ENCODE measurements at regions not wholly inside any gene's neighbourhood (a gene's known extent, or its start where the extent isn't known, plus 50 kb on each side); places are given as distances from the start of the nearest gene placed in this dataset.

DNA sequence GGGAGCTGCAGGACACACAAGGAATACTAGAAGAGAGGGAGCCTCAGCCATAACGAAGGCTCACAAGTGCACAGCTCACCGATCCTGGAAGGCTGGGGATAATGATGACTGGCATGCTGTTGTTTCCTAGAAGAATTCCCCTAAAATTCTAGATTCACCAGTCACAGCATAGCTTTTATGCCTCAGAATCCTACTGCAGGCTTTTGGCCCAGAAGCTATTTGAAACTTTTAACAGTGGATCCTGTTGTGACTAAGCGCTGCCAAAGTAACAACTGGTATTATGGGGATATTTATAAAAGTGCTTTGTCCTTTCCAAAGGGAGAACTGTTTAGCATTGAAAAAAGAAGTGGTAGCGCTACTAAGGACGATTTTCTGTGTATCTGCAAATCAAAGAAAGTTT, 214.1 kb upstream of the PELI2 start:
- no peak for DNase-seq (ENCODE audit: extremely low read depth, low read depth)
- TF ChIP-seq, protein P1, sequence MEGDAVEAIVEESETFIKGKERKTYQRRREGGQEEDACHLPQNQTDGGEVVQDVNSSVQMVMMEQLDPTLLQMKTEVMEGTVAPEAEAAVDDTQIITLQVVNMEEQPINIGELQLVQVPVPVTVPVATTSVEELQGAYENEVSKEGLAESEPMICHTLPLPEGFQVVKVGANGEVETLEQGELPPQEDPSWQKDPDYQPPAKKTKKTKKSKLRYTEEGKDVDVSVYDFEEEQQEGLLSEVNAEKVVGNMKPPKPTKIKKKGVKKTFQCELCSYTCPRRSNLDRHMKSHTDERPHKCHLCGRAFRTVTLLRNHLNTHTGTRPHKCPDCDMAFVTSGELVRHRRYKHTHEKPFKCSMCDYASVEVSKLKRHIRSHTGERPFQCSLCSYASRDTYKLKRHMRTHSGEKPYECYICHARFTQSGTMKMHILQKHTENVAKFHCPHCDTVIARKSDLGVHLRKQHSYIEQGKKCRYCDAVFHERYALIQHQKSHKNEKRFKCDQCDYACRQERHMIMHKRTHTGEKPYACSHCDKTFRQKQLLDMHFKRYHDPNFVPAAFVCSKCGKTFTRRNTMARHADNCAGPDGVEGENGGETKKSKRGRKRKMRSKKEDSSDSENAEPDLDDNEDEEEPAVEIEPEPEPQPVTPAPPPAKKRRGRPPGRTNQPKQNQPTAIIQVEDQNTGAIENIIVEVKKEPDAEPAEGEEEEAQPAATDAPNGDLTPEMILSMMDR (IDR thresholded peaks at IDR 0.05; ENCODE audit: low read depth, low read length): no peak

DNA sequence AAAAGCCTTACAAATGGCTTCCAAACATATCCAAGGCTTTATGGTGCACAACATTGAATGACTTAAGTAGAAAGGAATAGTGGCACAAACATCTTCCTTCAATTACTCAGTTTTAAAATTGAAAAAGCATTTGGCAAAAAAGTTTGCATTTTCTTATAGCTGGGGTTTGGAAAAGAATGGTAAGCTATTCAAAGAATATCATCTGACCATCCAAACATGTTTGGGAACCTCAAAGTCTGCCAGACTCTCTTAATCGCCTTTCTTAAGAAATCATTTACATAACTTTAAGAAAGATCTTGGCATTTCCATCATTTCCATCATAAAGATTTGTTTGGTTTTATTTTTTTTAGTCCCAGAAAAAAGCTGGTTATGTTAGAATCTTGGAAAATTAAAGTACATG, 210.1 kb upstream of the PELI2 start:
- TF ChIP-seq, protein P1 (IDR thresholded peaks at IDR 0.05; ENCODE audit: low read depth, low read length): no peak
- DNase-seq (ENCODE audit: extremely low read depth, low read depth): no peak

DNA sequence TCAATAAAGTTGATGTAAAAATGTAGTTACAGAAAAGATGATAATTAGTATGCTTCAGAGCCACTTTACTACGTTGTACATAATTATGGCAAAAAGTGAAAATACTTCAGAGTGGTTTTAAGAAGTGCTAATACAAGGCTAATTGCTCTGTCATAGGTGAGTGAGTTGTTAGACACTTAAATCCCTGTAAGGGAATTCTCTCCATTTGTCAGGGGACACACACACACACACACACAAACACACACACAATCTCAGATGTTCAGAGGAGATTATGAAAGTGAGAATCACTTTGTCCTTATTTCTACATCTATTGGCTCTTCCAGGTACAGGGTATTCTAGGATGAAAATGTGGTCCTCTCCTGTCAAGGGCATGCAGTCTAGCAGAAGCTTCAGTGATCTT, 208.3 kb upstream of the PELI2 start:
- DNase-seq (ENCODE audit: extremely low read depth, low read depth): no peak
- TF ChIP-seq, protein P1 (IDR thresholded peaks at IDR 0.05; ENCODE audit: low read depth, low read length): no peak

GRCh38 chr14:55910601-55911243, 207.5 kb upstream of the PELI2 start:
- DNase-seq (ENCODE audit: extremely low read depth, low read depth): no peak
- TF ChIP-seq, protein P1 (IDR thresholded peaks at IDR 0.05; ENCODE audit: low read depth, low read length): no peak

- TF ChIP-seq, protein P1 (IDR thresholded peaks at IDR 0.05; ENCODE audit: low read depth, low read length): no peak
- DNase-seq (ENCODE audit: extremely low read depth, low read depth): no peak
Observed at GRCh38 chr14:55911776-55912175, 206.4 kb upstream of the PELI2 start.

DNA sequence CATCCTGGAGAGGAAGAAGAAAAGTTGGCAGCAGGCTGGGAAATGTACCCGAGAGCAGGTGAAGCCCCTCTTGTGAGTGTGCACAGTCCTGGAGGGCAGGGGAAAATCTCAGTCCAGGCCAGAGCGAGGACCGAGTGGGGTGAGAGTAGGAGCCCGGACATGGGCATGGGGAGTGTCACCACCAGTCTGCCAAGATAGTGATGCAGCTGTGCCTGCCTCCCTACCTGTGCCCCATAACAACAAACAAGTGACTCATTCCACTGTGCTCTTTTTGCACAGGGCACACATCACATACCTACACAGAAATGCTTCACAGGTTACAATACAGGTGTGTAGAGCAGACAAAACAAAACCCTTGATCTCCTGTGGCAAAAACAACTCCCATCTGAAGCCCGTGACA, 205.9 kb upstream of the PELI2 start:
- no peak for DNase-seq (ENCODE audit: extremely low read depth, low read depth)

GRCh38 chr14:55913324-55914025, 204.7 kb upstream of the PELI2 start:
- TF ChIP-seq, protein P1 (IDR thresholded peaks at IDR 0.05; ENCODE audit: low read depth, low read length): no peak
- no peak for DNase-seq (ENCODE audit: extremely low read depth, low read depth)

More for the DNA sequence above, 205.9 kb upstream of the PELI2 start:
- TF ChIP-seq, protein P1 (IDR thresholded peaks at IDR 0.05; ENCODE audit: low read depth, low read length): no peak
